ENCODE measurements at regions not wholly inside any gene's neighbourhood (a gene's known extent, or its start where the extent isn't known, plus 50 kb on each side); places are given as distances from the start of the nearest gene placed in this dataset.

DNA sequence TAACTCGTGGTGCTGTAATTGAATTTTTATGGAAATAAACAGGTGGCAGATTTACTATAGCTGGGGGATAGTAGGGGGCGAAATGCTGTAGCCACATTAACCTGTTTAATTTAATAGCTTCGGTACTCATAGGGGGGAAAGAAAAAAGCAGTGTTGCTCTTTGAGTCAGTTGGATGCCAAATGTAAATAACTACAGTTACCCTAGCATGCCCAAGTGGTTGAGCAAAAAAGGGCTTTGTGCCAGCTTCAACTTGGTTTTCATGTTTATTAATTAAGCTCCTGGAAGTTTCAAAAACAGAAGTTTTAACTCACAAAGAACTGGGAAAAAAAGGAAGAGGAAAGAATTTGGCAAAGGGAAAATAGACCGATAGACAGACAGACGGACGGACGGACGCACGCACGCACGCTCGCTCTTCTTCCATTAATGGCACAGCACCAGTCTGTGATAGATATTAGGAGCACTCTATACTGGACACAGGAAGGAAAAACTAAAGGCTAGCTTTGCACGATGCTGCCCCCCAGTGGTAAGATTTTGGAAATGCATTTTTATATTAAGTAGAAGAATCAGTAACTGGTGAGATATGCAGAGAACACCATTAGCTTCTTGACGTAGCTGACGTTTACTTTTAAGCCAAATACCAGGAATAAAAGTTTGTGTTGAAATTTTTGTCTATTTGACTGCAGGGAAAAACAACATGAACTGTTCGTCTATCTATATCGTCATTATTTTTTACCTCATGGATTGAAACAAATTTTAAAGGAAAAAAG lies 151.8 kb downstream of the SLC7A11 start:
- peak overlapping the region; percentile 29; the same call in 1 of the 2 replicates for H3K4me2 ChIP-seq (ENCODE audit: low read length)
- H3K4me1 ChIP-seq (ENCODE audit: insufficient read depth, low read length, poor library complexity, severe bottlenecking), result no peaks in the 10 kb centered on the region
- TF ChIP-seq EZH2phosphoT487 (IDR thresholded peaks at IDR 0.05; ENCODE audit: borderline replicate concordance, low read depth, low read length), result no peak
- TF ChIP-seq, protein P1, sequence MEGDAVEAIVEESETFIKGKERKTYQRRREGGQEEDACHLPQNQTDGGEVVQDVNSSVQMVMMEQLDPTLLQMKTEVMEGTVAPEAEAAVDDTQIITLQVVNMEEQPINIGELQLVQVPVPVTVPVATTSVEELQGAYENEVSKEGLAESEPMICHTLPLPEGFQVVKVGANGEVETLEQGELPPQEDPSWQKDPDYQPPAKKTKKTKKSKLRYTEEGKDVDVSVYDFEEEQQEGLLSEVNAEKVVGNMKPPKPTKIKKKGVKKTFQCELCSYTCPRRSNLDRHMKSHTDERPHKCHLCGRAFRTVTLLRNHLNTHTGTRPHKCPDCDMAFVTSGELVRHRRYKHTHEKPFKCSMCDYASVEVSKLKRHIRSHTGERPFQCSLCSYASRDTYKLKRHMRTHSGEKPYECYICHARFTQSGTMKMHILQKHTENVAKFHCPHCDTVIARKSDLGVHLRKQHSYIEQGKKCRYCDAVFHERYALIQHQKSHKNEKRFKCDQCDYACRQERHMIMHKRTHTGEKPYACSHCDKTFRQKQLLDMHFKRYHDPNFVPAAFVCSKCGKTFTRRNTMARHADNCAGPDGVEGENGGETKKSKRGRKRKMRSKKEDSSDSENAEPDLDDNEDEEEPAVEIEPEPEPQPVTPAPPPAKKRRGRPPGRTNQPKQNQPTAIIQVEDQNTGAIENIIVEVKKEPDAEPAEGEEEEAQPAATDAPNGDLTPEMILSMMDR (conservative IDR thresholded peaks at IDR 0.05; ENCODE audit: low read length), result peak; percentile 92
- H3K36me3 ChIP-seq (ENCODE audit: insufficient read depth, low read length), result no peaks in the 10 kb centered on the region
- no peaks in the 10 kb centered on the region for H3K9me2 ChIP-seq (ENCODE audit: insufficient read depth, low read length)
- intact Hi-C loops (cut with micrococcal nuclease; ENCODE audit: unreplicated experiment), result loop anchor here (1.0 to 2.0 kb wide), 2 partner anchors 55 to 92 kb away; no protein-coding TSS in a partner anchor
- peak; percentile 66 for DNase-seq (ENCODE audit: low spot score)
- ChIA-PET CTCF (ENCODE audit: unreplicated experiment) (interaction anchor here (0.8 to 1.8 kb wide), 3 partner anchors 9 to 781 kb away, joined by 3 to 6 read pairs (median 3); no protein-coding TSS in a partner anchor), POLR2A (interaction anchor here (0.8 to 2.0 kb wide), 6 partner anchors 8 to 98 kb away, joined by 3 to 10 read pairs (median 4); no protein-coding TSS in a partner anchor)
- H3K9me3 ChIP-seq (ENCODE audit: low read length), result no peaks in the 10 kb centered on the region
- H2AFZ ChIP-seq (ENCODE audit: low read length), result peak overlapping the region; percentile 37; the same call in 1 of the 2 replicates
- no TSS peak for BruUV-seq (replicated peaks)
- no peak overlapping the region for H3K27ac ChIP-seq (ENCODE audit: low read depth, low read length, poor library complexity, severe bottlenecking)
- no peak overlapping the region for H3K4me3 ChIP-seq (ENCODE audit: low read depth, low read length, poor library complexity, severe bottlenecking)
- H4K20me1 ChIP-seq (ENCODE audit: insufficient read depth, low read length), result no peaks in the 10 kb centered on the region
- H3K79me2 ChIP-seq (ENCODE audit: insufficient read depth, low read depth, low read length), result no peaks in the 10 kb centered on the region

DNA sequence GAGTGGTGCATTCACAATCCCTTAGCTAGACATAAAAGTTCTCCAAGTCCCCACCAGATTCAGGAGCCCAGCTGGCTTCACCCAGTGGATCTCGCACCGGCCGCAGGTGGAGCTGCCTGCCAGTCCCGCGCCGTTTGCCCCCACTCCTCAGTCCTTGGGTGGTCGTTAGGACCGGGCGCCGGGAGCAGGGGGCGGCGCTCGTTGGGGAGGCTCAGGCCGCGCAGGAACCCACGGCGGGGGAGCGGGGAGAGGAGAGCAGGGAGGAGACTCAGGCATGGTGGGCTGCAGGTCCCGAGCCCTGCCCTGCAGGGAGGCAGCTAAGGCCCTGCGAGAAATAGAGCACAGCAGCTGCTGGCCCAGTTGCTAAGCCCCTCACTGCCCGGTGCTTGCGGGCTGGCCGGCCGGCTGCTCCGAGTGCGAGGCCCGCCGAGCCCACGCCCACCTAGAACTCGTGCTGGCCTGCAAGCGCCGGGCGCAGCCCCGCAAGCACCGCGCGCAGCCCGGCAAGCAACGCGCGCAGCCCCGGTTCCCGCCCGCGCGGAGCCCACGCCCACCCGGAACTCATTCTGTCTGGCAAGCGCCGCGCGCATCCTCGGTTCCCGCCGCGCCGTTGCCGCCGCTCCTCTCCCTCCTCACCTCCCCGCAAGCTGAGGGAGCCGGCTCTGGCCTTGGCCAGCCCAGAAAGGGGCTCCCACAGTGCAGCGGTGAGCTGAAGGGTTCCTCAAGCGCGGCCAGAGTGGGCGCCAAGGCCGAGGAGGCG lies 153.5 kb downstream of the SLC7A11 start:
- no peak for TF ChIP-seq EZH2phosphoT487 (IDR thresholded peaks at IDR 0.05; ENCODE audit: borderline replicate concordance, low read depth, low read length)
- Histone ChIP-seq H4K20me1 (ENCODE audit: insufficient read depth, low read length) (no peaks in the 10 kb centered on the region), H3K4me3 (ENCODE audit: low read depth, low read length, poor library complexity, severe bottlenecking) (no peak overlapping the region), H3K9me3 (ENCODE audit: low read length) (no peaks in the 10 kb centered on the region), H3K9me2 (ENCODE audit: insufficient read depth, low read length) (no peaks in the 10 kb centered on the region), H3K4me2 (ENCODE audit: low read length) (no peak overlapping the region), H3K4me1 (ENCODE audit: insufficient read depth, low read length, poor library complexity, severe bottlenecking) (no peaks in the 10 kb centered on the region), H3K36me3 (ENCODE audit: insufficient read depth, low read length) (no peaks in the 10 kb centered on the region), H3K79me2 (ENCODE audit: insufficient read depth, low read depth, low read length) (no peaks in the 10 kb centered on the region), H3K27ac (ENCODE audit: low read depth, low read length, poor library complexity, severe bottlenecking) (no peak overlapping the region), H2AFZ (ENCODE audit: low read length) (no peak overlapping the region)
- ChIA-PET CTCF (ENCODE audit: unreplicated experiment) (no interaction called here), POLR2A (interaction anchor here (0.6 kb wide), 1 partner anchor 69 kb away, joined by 3 read pairs; no protein-coding TSS in a partner anchor)
- no peak for DNase-seq (ENCODE audit: low spot score)
- no TSS peak for BruUV-seq (replicated peaks)
- intact Hi-C loops (cut with micrococcal nuclease; ENCODE audit: unreplicated experiment), result no loop called here

DNA sequence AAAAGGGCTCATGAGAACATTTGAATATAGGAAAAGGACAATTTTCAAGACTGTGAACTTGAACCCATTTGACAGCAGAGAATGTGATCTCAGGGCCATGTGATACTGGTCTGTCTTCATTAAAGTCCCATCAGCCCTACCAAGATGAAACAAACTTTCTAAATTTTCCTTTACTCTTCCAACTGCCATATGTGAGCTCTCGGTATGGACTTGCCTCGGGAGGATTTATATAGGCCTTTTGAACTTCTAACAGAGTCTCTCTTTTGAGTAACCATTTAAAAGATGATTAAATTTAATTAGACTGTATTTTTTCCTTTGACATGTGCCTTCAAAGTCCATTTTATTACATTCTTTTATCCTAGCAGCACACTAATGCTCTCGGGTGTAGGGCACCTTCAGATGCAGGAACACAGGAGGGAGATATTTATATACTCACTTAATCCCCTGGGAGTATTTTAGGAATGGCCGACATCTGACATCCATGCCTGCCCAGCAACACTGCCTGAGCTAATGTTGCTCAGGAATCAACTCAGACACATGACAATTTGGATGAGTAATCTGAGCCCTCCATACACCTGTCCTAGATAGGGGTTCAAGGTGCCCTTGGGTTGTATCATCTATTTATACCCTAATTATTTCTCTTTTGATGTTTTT lies 155.0 kb downstream of the SLC7A11 start:
- Histone ChIP-seq H3K79me2 (ENCODE audit: insufficient read depth, low read depth, low read length) (no peaks in the 10 kb centered on the region), H3K4me3 (ENCODE audit: low read depth, low read length, poor library complexity, severe bottlenecking) (no peak overlapping the region), H3K9me3 (ENCODE audit: low read length) (no peaks in the 10 kb centered on the region), H3K9me2 (ENCODE audit: insufficient read depth, low read length) (no peaks in the 10 kb centered on the region), H4K20me1 (ENCODE audit: insufficient read depth, low read length) (no peaks in the 10 kb centered on the region), H3K4me2 (ENCODE audit: low read length) (no peak overlapping the region), H3K36me3 (ENCODE audit: insufficient read depth, low read length) (no peaks in the 10 kb centered on the region), H3K27ac (ENCODE audit: low read depth, low read length, poor library complexity, severe bottlenecking) (no peak overlapping the region), H2AFZ (ENCODE audit: low read length) (no peak overlapping the region), H3K4me1 (ENCODE audit: insufficient read depth, low read length, poor library complexity, severe bottlenecking) (no peaks in the 10 kb centered on the region)
- CTCF ChIA-PET (ENCODE audit: unreplicated experiment), result no interaction called here
- intact Hi-C loops (cut with micrococcal nuclease; ENCODE audit: unreplicated experiment), result loop anchor here (2.0 kb wide), 1 partner anchor 594 kb away; no protein-coding TSS in a partner anchor
- BruUV-seq (replicated peaks), result no TSS peak
- TF ChIP-seq EZH2phosphoT487 (IDR thresholded peaks at IDR 0.05; ENCODE audit: borderline replicate concordance, low read depth, low read length), result no peak
- TF ChIP-seq, protein P1 (conservative IDR thresholded peaks at IDR 0.05; ENCODE audit: low read length), result no peak
- no peak for DNase-seq (ENCODE audit: low spot score)
- POLR2A ChIA-PET, result interaction anchor here (0.6 to 1.6 kb wide), 2 partner anchors 9 to 825 kb away, joined by 3 read pairs; no protein-coding TSS in a partner anchor
